HEK293 (cell line): ENCODE measurements at regions not wholly inside any gene's neighbourhood (a gene's known extent, or its start where the extent isn't known, plus 50 kb on each side); places are given as distances from the start of the nearest gene placed in this dataset.
"Not testable (repeated sequence)": the region's sequence is repeated elsewhere in the genome, so short reads cannot be mapped to it uniquely, and the experiment has no call there.

Source experiments
- CTCF ChIA-PET: fragments of 350-600 bp; formaldehyde crosslinking; extraction: SDS; loops from one replicate; lab custom pipeline; 2021; ENCODE audit warnings: antibody characterized with exemption; lab: Yijun Ruan, JAX
- POLR2A ChIA-PET: fragments of 300-600 bp; formaldehyde crosslinking; extraction: SDS; loops from one replicate; lab custom pipeline; 2020; ENCODE audit warnings: antibody characterized with exemption, inconsistent platforms; lab: Yijun Ruan, JAX
- H3K27ac ChIP-seq: fragments of 200-500 bp; sonication (Bioruptor generic); 2 replicates; pipeline ENCODE4 v1.5.1; 2014; ENCODE audit warnings: low read depth, low read length, control low read depth, inconsistent platforms; ENCODE audit errors: extremely low read depth
- H3K36me3 ChIP-seq, 2 experiments: fragments of 200-500 bp in 1 of 2; sonication (Bioruptor generic) in 1 of 2; 1 replicate in 1 of 2; 2 replicates in 1 of 2; pipeline ENCODE4 v1.5.1; 2014 to 2017; ENCODE audit warnings: inconsistent platforms in 2 of 2, low read length in 2 of 2; ENCODE audit not compliant: control insufficient read depth in 2 of 2, insufficient read depth in 1 of 2
- H3K4me1 ChIP-seq: fragments of 200-500 bp; sonication (Bioruptor generic); 2 replicates; pipeline ENCODE4 v1.5.1; 2014; ENCODE audit warnings: mild to moderate bottlenecking, low read length, inconsistent platforms; ENCODE audit not compliant: control insufficient read depth, insufficient read depth
- H3K4me3 ChIP-seq: 2 replicates; pipeline ENCODE4 v1.5.1; 2011; ENCODE audit warnings: low read depth, mild to moderate bottlenecking, control low read depth, low read length, moderate library complexity
- H3K9me3 ChIP-seq: fragments of 200-500 bp; sonication (Bioruptor generic); 2 replicates; pipeline ENCODE4 v1.5.1; 2014; ENCODE audit warnings: low read depth, low read length, inconsistent platforms; ENCODE audit not compliant: control insufficient read depth, insufficient read depth
- GFI1B ChIP-seq: fragments of 450-650 bp; formaldehyde crosslinking; IDR thresholded peaks from 2 replicates; pipeline ENCODE4 v1.5.1; 2016; ENCODE audit warnings: missing biosample characterization, missing genetic modification characterization
- GLI2 ChIP-seq: fragments of 450-650 bp; formaldehyde crosslinking; IDR thresholded peaks from 2 replicates; pipeline ENCODE4; 2017; ENCODE audit warnings: missing biosample characterization, missing genetic modification characterization, low read depth, borderline replicate concordance
- KLF17 ChIP-seq: fragments of 450-650 bp; formaldehyde crosslinking; IDR thresholded peaks from 2 replicates; pipeline ENCODE4 v1.5.1; 2016; ENCODE audit warnings: missing biosample characterization, missing genetic modification characterization
- PRDM2 ChIP-seq: fragments of 450-650 bp; formaldehyde crosslinking; IDR thresholded peaks from 2 replicates; pipeline ENCODE4 v1.5.1; 2016; ENCODE audit warnings: missing biosample characterization, missing genetic modification characterization, borderline replicate concordance
- REST ChIP-seq: fragments of 450-650 bp; formaldehyde crosslinking; IDR thresholded peaks from 2 replicates; pipeline ENCODE4 v1.5.1; 2016; ENCODE audit warnings: missing biosample characterization, missing genetic modification characterization
- TCF7L2 ChIP-seq: IDR thresholded peaks from 2 replicates; pipeline ENCODE4 v1.6.1; 2011; ENCODE audit warnings: low read depth, mild to moderate bottlenecking, inconsistent platforms, low read length, moderate library complexity, borderline replicate concordance
- ZBTB1 ChIP-seq: fragments of 450-650 bp; formaldehyde crosslinking; IDR thresholded peaks from 2 replicates; pipeline ENCODE4 v1.5.1; 2016; ENCODE audit warnings: missing biosample characterization, missing genetic modification characterization
- ZBTB21 ChIP-seq: fragments of 450-650 bp; formaldehyde crosslinking; IDR thresholded peaks from 2 replicates; pipeline ENCODE4 v1.5.1; 2017; ENCODE audit warnings: missing biosample characterization, missing genetic modification characterization
- ZFP41 ChIP-seq: fragments of 450-650 bp; formaldehyde crosslinking; IDR thresholded peaks from 2 replicates; pipeline ENCODE4 v1.5.1; 2016; ENCODE audit warnings: missing biosample characterization, missing genetic modification characterization, borderline replicate concordance
- ZNF140 ChIP-seq: fragments of 450-650 bp; formaldehyde crosslinking; IDR thresholded peaks from 2 replicates; pipeline ENCODE4 v1.5.1; 2016; ENCODE audit warnings: missing biosample characterization, missing genetic modification characterization
- ZNF18 ChIP-seq: fragments of 450-650 bp; formaldehyde crosslinking; IDR thresholded peaks from 2 replicates; pipeline ENCODE4 v1.5.1; 2016; ENCODE audit warnings: missing biosample characterization, missing genetic modification characterization
- ZNF398 ChIP-seq: fragments of 450-650 bp; formaldehyde crosslinking; IDR thresholded peaks from 2 replicates; pipeline ENCODE4 v1.5.1; 2017; ENCODE audit warnings: missing biosample characterization, missing genetic modification characterization
- ZNF610 ChIP-seq: fragments of 450-650 bp; formaldehyde crosslinking; IDR thresholded peaks from 2 replicates; pipeline ENCODE4 v1.5.1; 2016; ENCODE audit warnings: missing biosample characterization, missing genetic modification characterization, borderline replicate concordance
- ZNF626 ChIP-seq: fragments of 450-650 bp; sonication (Bioruptor Pico); formaldehyde crosslinking; IDR thresholded peaks from 2 replicates; pipeline ENCODE4 v1.5.1; 2018; ENCODE audit warnings: missing biosample characterization, missing genetic modification characterization, inconsistent platforms
- ZSCAN30 ChIP-seq: fragments of 450-650 bp; IDR thresholded peaks from 2 replicates; pipeline ENCODE4 v1.5.1; 2018; ENCODE audit warnings: missing biosample characterization, mild to moderate bottlenecking, missing genetic modification characterization, moderate library complexity

- TF ChIP-seq PRDM2 (tag by site-specific recombination) (no peak), KLF17 (no peak), ZNF610 (tag by site-specific recombination) (no peak), ZNF18 (no peak), ZNF140 (tag by site-specific recombination) (no peak), ZBTB1 (tag by site-specific recombination) (no peak), TCF7L2 (no peak), REST (tag by site-specific recombination) (no peak), ZFP41 (tag by site-specific recombination) (no peak), ZBTB21 (tag by site-specific recombination) (no peak), ZNF398 (tag by site-specific recombination) (no peak), ZSCAN30 (tag by site-specific recombination) (no peak), GFI1B (tag by site-specific recombination) (no peak), ZNF626 (tag by site-specific recombination) (no peak), GLI2 (tag by site-specific recombination) (no peak)
- Histone ChIP-seq H3K9me3 (no peaks in the 10 kb centered on the region), H3K4me3 (no peak overlapping the region), H3K36me3 (no peaks in the 10 kb centered on the region), H3K4me1 (no peaks in the 10 kb centered on the region), H3K27ac (no peak overlapping the region)
- CTCF ChIA-PET, result no interaction called here
- POLR2A ChIA-PET, result no interaction called here
Observed at GRCh38 chr10:122774231-122774630, 71.4 kb downstream of the CUZD1 start.

- H3K9me3 ChIP-seq, H3K4me1 ChIP-seq, H3K36me3 ChIP-seq, H3K27ac ChIP-seq, H3K4me3 ChIP-seq, POLR2A ChIA-PET: not testable (repeated sequence)
- CTCF ChIA-PET, result interaction anchor here (0.9 kb wide), 1 partner anchor 8 kb away, joined by 4 read pairs; no protein-coding TSS in a partner anchor
Observed at GRCh38 chr10:122771404-122771803, 71.8 kb upstream of the C10orf120 start.
